ENCODE measurements at regions not wholly inside any gene's neighbourhood (a gene's known extent, or its start where the extent isn't known, plus 50 kb on each side); places are given as distances from the start of the nearest gene placed in this dataset.

DNA sequence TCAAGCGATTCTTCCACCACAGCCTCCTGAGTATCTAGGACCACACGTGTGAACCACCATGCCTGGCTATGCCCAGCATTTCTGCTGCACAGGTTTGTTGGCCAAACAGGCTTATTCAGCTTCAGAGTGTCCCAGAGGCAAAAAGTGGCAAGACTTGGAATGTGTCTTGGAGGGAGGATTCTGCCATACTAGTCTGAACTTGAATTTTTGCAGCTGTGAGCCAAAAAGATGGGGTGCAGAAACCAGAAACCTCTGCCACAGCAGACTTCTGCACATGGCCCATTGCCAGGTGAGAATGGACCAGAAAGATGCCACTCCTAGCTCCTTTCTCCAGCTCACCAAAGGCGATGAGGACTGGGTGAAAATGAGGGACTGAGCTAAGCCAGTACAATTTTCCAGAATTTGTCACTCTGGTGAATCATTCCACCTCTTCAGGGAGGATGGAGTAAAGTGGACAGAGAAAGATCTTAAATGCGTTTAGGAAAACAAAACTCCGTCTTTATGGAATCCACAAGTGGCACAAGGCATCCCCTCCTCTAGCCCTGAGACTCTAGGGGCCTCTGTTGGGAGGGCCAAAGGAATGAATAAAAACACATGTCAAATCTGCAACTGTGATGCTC is 369.1 kb upstream of the CLNK start:
- TF ChIP-seq, protein P1, sequence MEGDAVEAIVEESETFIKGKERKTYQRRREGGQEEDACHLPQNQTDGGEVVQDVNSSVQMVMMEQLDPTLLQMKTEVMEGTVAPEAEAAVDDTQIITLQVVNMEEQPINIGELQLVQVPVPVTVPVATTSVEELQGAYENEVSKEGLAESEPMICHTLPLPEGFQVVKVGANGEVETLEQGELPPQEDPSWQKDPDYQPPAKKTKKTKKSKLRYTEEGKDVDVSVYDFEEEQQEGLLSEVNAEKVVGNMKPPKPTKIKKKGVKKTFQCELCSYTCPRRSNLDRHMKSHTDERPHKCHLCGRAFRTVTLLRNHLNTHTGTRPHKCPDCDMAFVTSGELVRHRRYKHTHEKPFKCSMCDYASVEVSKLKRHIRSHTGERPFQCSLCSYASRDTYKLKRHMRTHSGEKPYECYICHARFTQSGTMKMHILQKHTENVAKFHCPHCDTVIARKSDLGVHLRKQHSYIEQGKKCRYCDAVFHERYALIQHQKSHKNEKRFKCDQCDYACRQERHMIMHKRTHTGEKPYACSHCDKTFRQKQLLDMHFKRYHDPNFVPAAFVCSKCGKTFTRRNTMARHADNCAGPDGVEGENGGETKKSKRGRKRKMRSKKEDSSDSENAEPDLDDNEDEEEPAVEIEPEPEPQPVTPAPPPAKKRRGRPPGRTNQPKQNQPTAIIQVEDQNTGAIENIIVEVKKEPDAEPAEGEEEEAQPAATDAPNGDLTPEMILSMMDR (IDR thresholded peaks at IDR 0.05 in 8 of 11, conservative IDR thresholded peaks at IDR 0.05 in 3 of 11) = no peak
- no peak for TF ChIP-seq POLR2A (IDR thresholded peaks at IDR 0.05)
